Trophoblast cell (in vitro differentiated cells and primary cell): ENCODE measurements at regions not wholly inside any gene's neighbourhood (a gene's known extent, or its start where the extent isn't known, plus 50 kb on each side); places are given as distances from the start of the nearest gene placed in this dataset.

Source experiments
- DNase-seq, 2 donors: peaks; one replicate each; pipeline ENCODE4 v3.0.0-alpha.2; 2016
- H2AFZ ChIP-seq: 2 replicates; pipeline ENCODE4 v1.6.1; 2013; ENCODE audit warnings: low read length, moderate library complexity, mild to moderate bottlenecking; ENCODE audit not compliant: insufficient read depth, poor library complexity
- H2AK5ac ChIP-seq: 2 replicates; pipeline ENCODE4 v1.6.1; 2013; ENCODE audit warnings: mild to moderate bottlenecking, low read length
- H2BK120ac ChIP-seq: 2 replicates; pipeline ENCODE4 v1.6.1; 2013; ENCODE audit warnings: low read length, mild to moderate bottlenecking, moderate library complexity; ENCODE audit not compliant: insufficient read depth, poor library complexity
- H2BK12ac ChIP-seq: 2 replicates; pipeline ENCODE4 v1.6.1; 2013; ENCODE audit warnings: mild to moderate bottlenecking, low read length, moderate library complexity
- H2BK5ac ChIP-seq: 2 replicates; pipeline ENCODE4 v1.6.1; 2013; ENCODE audit warnings: low read length, low read depth, moderate library complexity, mild to moderate bottlenecking; ENCODE audit not compliant: poor library complexity
- H3K14ac ChIP-seq: 2 replicates; pipeline ENCODE4 v1.6.1; 2013; ENCODE audit warnings: mild to moderate bottlenecking, low read length
- H3K18ac ChIP-seq: 2 replicates; pipeline ENCODE4 v1.6.1; 2013; ENCODE audit warnings: mild to moderate bottlenecking, low read length
- H3K23ac ChIP-seq: 2 replicates; pipeline ENCODE4 v1.6.1; 2013; ENCODE audit warnings: low read length
- H3K27ac ChIP-seq: 2 replicates; pipeline ENCODE4 v1.5.1; 2013; ENCODE audit warnings: low read depth, mild to moderate bottlenecking, inconsistent platforms, low read length, moderate library complexity
- H3K27me3 ChIP-seq: 2 replicates; pipeline ENCODE4 v1.6.1; 2013; ENCODE audit warnings: inconsistent platforms, mild to moderate bottlenecking, low read length, moderate library complexity; ENCODE audit not compliant: insufficient read depth
- H3K36me3 ChIP-seq, 2 experiments: 1 replicate in 1 of 2; 2 replicates in 1 of 2; pipeline ENCODE4 v1.6.1; 2013; ENCODE audit warnings: low read length in 2 of 2, mild to moderate bottlenecking in 2 of 2, moderate library complexity in 1 of 2; ENCODE audit not compliant: insufficient read depth in 2 of 2, control insufficient read depth in 1 of 2
- H3K4ac ChIP-seq: 2 replicates; pipeline ENCODE4 v1.6.1; 2013; ENCODE audit warnings: low read depth, mild to moderate bottlenecking, low read length, moderate library complexity
- H3K4me1 ChIP-seq, 2 experiments: 1 replicate in 1 of 2; 2 replicates in 1 of 2; pipeline ENCODE4 v1.6.1; 2013; ENCODE audit warnings: low read length in 2 of 2, mild to moderate bottlenecking in 2 of 2, moderate library complexity in 1 of 2; ENCODE audit not compliant: insufficient read depth in 2 of 2, control insufficient read depth in 1 of 2
- H3K4me2 ChIP-seq: 2 replicates; pipeline ENCODE4 v1.6.1; 2013; ENCODE audit warnings: inconsistent platforms, mild to moderate bottlenecking, low read length, moderate library complexity
- H3K4me3 ChIP-seq: 2 replicates; pipeline ENCODE4 v1.5.1; 2013; ENCODE audit warnings: mild to moderate bottlenecking, low read depth, low read length, inconsistent platforms
- H3K79me1 ChIP-seq: one replicate; pipeline ENCODE4 v1.6.1; 2013; ENCODE audit warnings: low read length
- H3K79me2 ChIP-seq: 2 replicates; pipeline ENCODE4 v1.6.1; 2013; ENCODE audit warnings: low read length, mild to moderate bottlenecking; ENCODE audit not compliant: control insufficient read depth, insufficient read depth, poor library complexity
- H3K9ac ChIP-seq: 2 replicates; pipeline ENCODE4 v1.6.1; 2013; ENCODE audit warnings: mild to moderate bottlenecking, low read length
- H3K9me3 ChIP-seq: 2 replicates; pipeline ENCODE4 v1.6.1; 2013; ENCODE audit warnings: low read depth, mild to moderate bottlenecking, control low read depth, inconsistent platforms, low read length; ENCODE audit not compliant: insufficient read depth
- H4K12ac ChIP-seq: 2 replicates; pipeline ENCODE4 v1.6.1; 2013; ENCODE audit warnings: low read depth, mild to moderate bottlenecking, low read length, moderate library complexity
- H4K8ac ChIP-seq: 2 replicates; pipeline ENCODE4 v1.6.1; 2013; ENCODE audit warnings: low read depth, mild to moderate bottlenecking, low read length, moderate library complexity
- H4K91ac ChIP-seq: one replicate; pipeline ENCODE4 v1.6.1; 2013; ENCODE audit warnings: low read depth, mild to moderate bottlenecking, low read length, moderate library complexity
- WGBS: extraction: QIAGEN DNeasy Blood & Tissue Kit; methylation state at CpG from one replicate; pipeline ENCODE4 v1.1.7; 2013; ENCODE audit warnings: missing lambda C conversion rate; ENCODE audit not compliant: insufficient read length, insufficient coverage; ENCODE audit errors: extremely low coverage; 5-methylcytosine and 5-hydroxymethylcytosine counted together

DNA sequence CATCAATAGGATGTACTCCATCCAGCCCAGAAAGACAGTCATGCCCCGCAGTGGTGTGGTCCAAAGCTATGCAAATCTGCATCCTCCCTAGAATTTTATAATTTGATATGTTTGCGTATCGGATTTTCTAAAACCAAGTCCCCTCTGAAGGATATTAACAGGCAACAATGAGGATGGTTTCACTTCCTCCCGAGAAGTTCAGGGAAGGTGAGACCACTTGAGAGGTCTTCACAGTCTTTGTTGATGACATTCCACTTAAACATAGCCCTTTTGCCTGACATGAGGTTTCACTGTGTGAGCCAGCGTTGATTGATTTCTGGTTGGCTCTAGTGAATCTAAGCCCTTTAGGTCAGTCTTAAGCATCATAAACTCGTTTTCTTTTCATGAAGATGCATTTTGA is 276.1 kb downstream of the NR2F2 start:
- H3K4ac ChIP-seq, result no peak overlapping the region
- H3K79me2 ChIP-seq, result no peaks in the 10 kb centered on the region
- H3K4me3 ChIP-seq, result no peak overlapping the region
- no peaks in the 10 kb centered on the region for H3K79me1 ChIP-seq
- H3K23ac ChIP-seq, result no peak overlapping the region
- H4K8ac ChIP-seq, result no peak overlapping the region
- WGBS, result no CpG with 5 or more reads among the region's 6 CpGs
- no peak overlapping the region for H2BK5ac ChIP-seq
- H4K91ac ChIP-seq, result no peak overlapping the region
- no peak overlapping the region for H2AK5ac ChIP-seq
- H3K9me3 ChIP-seq, result no peaks in the 10 kb centered on the region
- no peak overlapping the region for H2BK120ac ChIP-seq
- no peaks in the 10 kb centered on the region for H3K27me3 ChIP-seq
- no peak overlapping the region for H3K14ac ChIP-seq
- H3K4me1 ChIP-seq, result no peaks in the 10 kb centered on the region
- no peak overlapping the region for H3K9ac ChIP-seq
- no peak for DNase-seq
- H3K36me3 ChIP-seq, result no peaks in the 10 kb centered on the region
- no peak overlapping the region for H3K4me2 ChIP-seq
- H4K12ac ChIP-seq, result no peak overlapping the region
- no peak overlapping the region for H2BK12ac ChIP-seq
- no peak overlapping the region for H3K18ac ChIP-seq
- no peak overlapping the region for H3K27ac ChIP-seq
- H2AFZ ChIP-seq, result no peak overlapping the region

DNA sequence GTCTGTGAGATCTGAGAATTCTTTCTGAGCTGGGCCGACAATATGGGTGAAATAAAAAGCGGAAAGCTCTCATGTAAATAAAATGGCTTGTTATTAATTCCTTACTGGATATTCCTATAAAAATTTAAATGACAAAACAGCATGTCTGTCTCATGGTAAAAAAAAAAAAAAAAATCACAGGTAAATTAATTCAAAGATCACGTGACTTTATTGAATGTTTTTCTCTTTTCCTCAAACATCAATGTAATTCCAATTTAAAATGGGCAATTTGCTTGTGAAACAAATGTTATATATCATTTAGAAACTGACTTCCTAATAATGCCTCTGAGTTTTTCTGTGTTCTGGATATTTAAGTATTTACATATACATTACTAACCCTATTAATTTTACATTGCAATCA is 280.3 kb downstream of the NR2F2 start:
- H4K91ac ChIP-seq, result no peak overlapping the region
- no peak overlapping the region for H2AK5ac ChIP-seq
- H3K36me3 ChIP-seq, result no peaks in the 10 kb centered on the region
- no peak overlapping the region for H3K4ac ChIP-seq
- H3K9ac ChIP-seq, result no peak overlapping the region
- H3K14ac ChIP-seq, result no peak overlapping the region
- H2AFZ ChIP-seq, result no peak overlapping the region
- no peak overlapping the region for H3K18ac ChIP-seq
- no peak overlapping the region for H4K8ac ChIP-seq
- WGBS, result no CpG with 5 or more reads among the region's 3 CpGs
- no peak overlapping the region for H3K23ac ChIP-seq
- H3K9me3 ChIP-seq, result no peaks in the 10 kb centered on the region
- H3K27ac ChIP-seq, result no peak overlapping the region
- H2BK12ac ChIP-seq, result no peak overlapping the region
- H3K27me3 ChIP-seq, result no peaks in the 10 kb centered on the region
- H3K4me3 ChIP-seq, result no peak overlapping the region
- no peaks in the 10 kb centered on the region for H3K79me2 ChIP-seq
- H3K4me1 ChIP-seq, result no peaks in the 10 kb centered on the region
- no peak overlapping the region for H3K4me2 ChIP-seq
- no peaks in the 10 kb centered on the region for H3K79me1 ChIP-seq
- no peak for DNase-seq
- H2BK120ac ChIP-seq, result no peak overlapping the region
- no peak overlapping the region for H4K12ac ChIP-seq
- no peak overlapping the region for H2BK5ac ChIP-seq

DNA sequence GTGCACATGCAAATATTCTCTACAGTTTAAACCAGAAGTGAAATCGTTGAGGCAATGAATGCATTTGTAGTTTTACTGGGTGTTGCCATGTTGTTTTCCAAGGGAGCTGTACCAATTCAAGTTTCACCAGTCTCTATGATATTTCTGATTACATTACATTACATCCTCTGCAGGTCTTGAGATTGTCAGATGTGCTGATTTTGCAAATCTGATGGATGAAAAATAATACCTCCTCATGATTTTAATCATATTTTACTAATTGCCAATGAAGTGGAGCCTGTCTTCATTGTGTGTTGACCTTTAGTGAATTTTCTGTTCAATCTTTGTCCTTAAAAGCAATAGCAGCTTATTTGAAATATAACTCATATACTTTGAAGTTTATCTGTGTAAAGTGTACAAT is 282.4 kb downstream of the NR2F2 start:
- Histone ChIP-seq H2AFZ (no peak overlapping the region), H3K9ac (no peak overlapping the region), H4K91ac (no peak overlapping the region), H3K14ac (no peak overlapping the region), H3K36me3 (no peaks in the 10 kb centered on the region), H4K12ac (no peak overlapping the region), H3K4me1 (no peaks in the 10 kb centered on the region), H3K18ac (no peak overlapping the region), H2BK120ac (no peak overlapping the region), H3K4ac (no peak overlapping the region), H2BK12ac (no peak overlapping the region), H3K79me2 (no peaks in the 10 kb centered on the region), H3K79me1 (no peaks in the 10 kb centered on the region), H3K4me2 (no peak overlapping the region), H3K23ac (no peak overlapping the region), H4K8ac (no peak overlapping the region), H3K27me3 (no peaks in the 10 kb centered on the region), H3K4me3 (no peak overlapping the region), H3K9me3 (no peaks in the 10 kb centered on the region), H3K27ac (no peak overlapping the region), H2BK5ac (no peak overlapping the region), H2AK5ac (no peak overlapping the region)
- no peak for DNase-seq
- no CpG with 5 or more reads among the region's 1 CpG for WGBS

DNA sequence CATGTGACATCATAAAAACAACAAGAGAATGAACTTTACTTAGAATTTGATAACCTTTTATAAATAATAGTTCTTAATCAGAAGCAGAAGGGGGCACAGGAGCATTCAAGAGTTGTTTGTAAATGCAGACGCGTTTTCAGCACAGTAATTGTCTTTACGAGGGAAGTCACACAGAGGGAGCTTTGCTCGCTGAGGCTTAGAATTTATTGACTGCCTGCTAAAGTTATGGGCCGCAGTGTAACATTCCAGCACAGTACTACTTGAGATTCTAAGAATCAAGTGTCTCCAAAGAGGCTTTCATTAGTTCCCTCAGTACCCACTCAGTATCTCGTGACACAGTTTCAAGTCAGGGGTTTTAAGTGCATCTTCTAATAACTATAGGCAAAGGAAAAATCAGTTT is 288.7 kb downstream of the NR2F2 start:
- H2BK12ac ChIP-seq, result no peak overlapping the region
- H3K9me3 ChIP-seq, result no peaks in the 10 kb centered on the region
- no peak overlapping the region for H3K18ac ChIP-seq

More for the DNA sequence above, 288.7 kb downstream of the NR2F2 start:
- H3K79me2 ChIP-seq, result no peaks in the 10 kb centered on the region
- no peak overlapping the region for H3K27ac ChIP-seq
- H2AK5ac ChIP-seq, result no peak overlapping the region
- no peak overlapping the region for H3K4me3 ChIP-seq
- no peaks in the 10 kb centered on the region for H3K4me1 ChIP-seq
- no peak overlapping the region for H3K4ac ChIP-seq
- no peak overlapping the region for H2AFZ ChIP-seq
- no CpG with 5 or more reads among the region's 6 CpGs for WGBS
- no peak overlapping the region for H4K12ac ChIP-seq
- H3K79me1 ChIP-seq, result no peaks in the 10 kb centered on the region
- H2BK5ac ChIP-seq, result no peak overlapping the region
- no peak overlapping the region for H3K14ac ChIP-seq
- no peaks in the 10 kb centered on the region for H3K27me3 ChIP-seq
- no peak overlapping the region for H2BK120ac ChIP-seq
- H3K23ac ChIP-seq, result no peak overlapping the region
- H4K91ac ChIP-seq, result no peak overlapping the region
- H3K9ac ChIP-seq, result no peak overlapping the region
- H3K4me2 ChIP-seq, result no peak overlapping the region
- no peak for DNase-seq
- H3K36me3 ChIP-seq, result no peaks in the 10 kb centered on the region
- no peak overlapping the region for H4K8ac ChIP-seq
